CD4-positive, alpha-beta T cell treated with Interleukin-1 beta for 1 hour (primary cell): ENCODE measurements at regions not wholly inside any gene's neighbourhood (a gene's known extent, or its start where the extent isn't known, plus 50 kb on each side); places are given as distances from the start of the nearest gene placed in this dataset.
A peak's percentile ranks its signal among the peaks of the same experiment; 100 is the strongest.

ENCODE experiments used
- DNase-seq, 2 donors: peaks; one replicate each; pipeline ENCODE4 v3.0.0-alpha.2; 2020 to 2022

GRCh38 chr5:165152058-165152457 lies 1646.6 kb downstream of the MAT2B start:
- no peak for DNase-seq

GRCh38 chr5:165157219-165157618 lies 1651.8 kb downstream of the MAT2B start:
- no peak for DNase-seq

- no peak for DNase-seq
Measured at GRCh38 chr5:165161204-165161603, 1655.8 kb downstream of the MAT2B start.

- DNase-seq: no peak
Measured at GRCh38 chr5:165163861-165164260, 1658.4 kb downstream of the MAT2B start.

- no peak for DNase-seq
Measured at GRCh38 chr5:165173651-165174050, 1668.2 kb downstream of the MAT2B start.

- no peak for DNase-seq
Measured at GRCh38 chr5:165175041-165175440, 1669.6 kb downstream of the MAT2B start.

GRCh38 chr5:165184183-165184582 lies 1678.8 kb downstream of the MAT2B start:
- no peak for DNase-seq

GRCh38 chr5:165185716-165186115 lies 1680.3 kb downstream of the MAT2B start:
- no peak for DNase-seq

GRCh38 chr5:165187815-165188214 lies 1682.4 kb downstream of the MAT2B start:
- no peak for DNase-seq

- peak in 1 of 2 donors; percentile 23 for DNase-seq
Measured at GRCh38 chr5:165188556-165189175, 1683.2 kb downstream of the MAT2B start.

- no peak for DNase-seq
Measured at GRCh38 chr5:165196961-165197360, 1691.5 kb downstream of the MAT2B start.

- no peak for DNase-seq
Measured at GRCh38 chr5:165201369-165201768, 1696.0 kb downstream of the MAT2B start.

GRCh38 chr5:165201771-165202518 lies 1696.5 kb downstream of the MAT2B start:
- no peak for DNase-seq

GRCh38 chr5:165202519-165202910 lies 1697.1 kb downstream of the MAT2B start:
- DNase-seq: no peak

GRCh38 chr5:165209101-165209727 lies 1703.8 kb downstream of the MAT2B start:
- no peak for DNase-seq

- no peak for DNase-seq
Measured at GRCh38 chr5:165224366-165225045, 1719.1 kb downstream of the MAT2B start.

- no peak for DNase-seq
Measured at GRCh38 chr5:165227515-165227914, 1722.1 kb downstream of the MAT2B start.

- no peak for DNase-seq
Measured at GRCh38 chr5:165228184-165228583, 1722.8 kb downstream of the MAT2B start.

GRCh38 chr5:165231821-165232508 lies 1726.5 kb downstream of the MAT2B start:
- DNase-seq: no peak

- DNase-seq: no peak
Measured at GRCh38 chr5:165232509-165233028, 1727.2 kb downstream of the MAT2B start.

GRCh38 chr5:165241811-165242210 lies 1736.4 kb downstream of the MAT2B start:
- no peak for DNase-seq

GRCh38 chr5:165242646-165243045 lies 1737.2 kb downstream of the MAT2B start:
- DNase-seq: no peak

- DNase-seq: no peak
Measured at GRCh38 chr5:165244407-165244806, 1739.0 kb downstream of the MAT2B start.
